Glomerular endothelial cell (primary cell): ENCODE measurements at regions not wholly inside any gene's neighbourhood (a gene's known extent, or its start where the extent isn't known, plus 50 kb on each side); places are given as distances from the start of the nearest gene placed in this dataset.
"Not testable (repeated sequence)": the region's sequence is repeated elsewhere in the genome, so short reads cannot be mapped to it uniquely, and the experiment has no call there.

Source experiments
- DNase-seq: peaks from one replicate; pipeline ENCODE4 v3.0.0-alpha.2; 2011; ENCODE audit warnings: low read depth, low spot score; ENCODE audit errors: extremely low read depth

GRCh38 chr6:144423167-144423566 lies 138.0 kb downstream of the UTRN start:
- no peak for DNase-seq

- DNase-seq = no peak
These were observed 144.6 kb downstream of the UTRN start for GRCh38 chr6:144429753-144430152.

- not testable (repeated sequence) for DNase-seq
These were observed 148.3 kb downstream of the UTRN start for GRCh38 chr6:144433446-144433845.

GRCh38 chr6:144434308-144434990 lies 149.3 kb downstream of the UTRN start:
- DNase-seq = peak; percentile 78

GRCh38 chr6:144435602-144436426 lies 150.7 kb downstream of the UTRN start:
- no peak for DNase-seq

GRCh38 chr6:144437105-144437504 lies 152.0 kb downstream of the UTRN start:
- no peak for DNase-seq

GRCh38 chr6:144438103-144438502 lies 153.0 kb downstream of the UTRN start:
- no peak for DNase-seq

GRCh38 chr6:144439016-144439415 lies 153.9 kb downstream of the UTRN start:
- no peak for DNase-seq

GRCh38 chr6:144441801-144442200 lies 156.7 kb downstream of the UTRN start:
- DNase-seq = not testable (repeated sequence)

GRCh38 chr6:144443157-144443556 lies 158.0 kb downstream of the UTRN start:
- DNase-seq = no peak

GRCh38 chr6:144447472-144447871 lies 162.3 kb downstream of the UTRN start:
- peak; percentile 42 for DNase-seq

- no peak for DNase-seq
These were observed 164.1 kb downstream of the UTRN start for GRCh38 chr6:144449218-144449617.

- DNase-seq = no peak
These were observed 164.9 kb downstream of the UTRN start for GRCh38 chr6:144449911-144450597.

GRCh38 chr6:144460327-144461095 lies 175.4 kb downstream of the UTRN start:
- DNase-seq = no peak

- DNase-seq = no peak
These were observed 176.9 kb downstream of the UTRN start for GRCh38 chr6:144462058-144462457.

- DNase-seq = no peak
These were observed 181.6 kb downstream of the UTRN start for GRCh38 chr6:144466716-144467115.

- no peak for DNase-seq
These were observed 182.1 kb downstream of the UTRN start for GRCh38 chr6:144467172-144467762.

- DNase-seq = no peak
These were observed 182.8 kb downstream of the UTRN start for GRCh38 chr6:144467921-144468320.

- DNase-seq = no peak
These were observed 183.6 kb downstream of the UTRN start for GRCh38 chr6:144468709-144469108.

GRCh38 chr6:144469144-144469575 lies 184.0 kb downstream of the UTRN start:
- DNase-seq = no peak
